Neural cell (in vitro differentiated cells): ENCODE measurements at regions not wholly inside any gene's neighbourhood (a gene's known extent, or its start where the extent isn't known, plus 50 kb on each side); places are given as distances from the start of the nearest gene placed in this dataset.

Experiments
- H2AFZ ChIP-seq: fragments of 200-600, 300-800 bp; sonication (generic), shearing (Covaris generic); 2 replicates; pipeline ENCODE4 v1.6.0; 2014; ENCODE audit warnings: low read depth, mild to moderate bottlenecking, antibody characterized with exemption, low read length, moderate library complexity
- H3F3A ChIP-seq: fragments of 200-600 bp; shearing (Covaris generic); 2 replicates; pipeline ENCODE4 v1.6.1; 2016; ENCODE audit warnings: mild to moderate bottlenecking, moderate library complexity, mixed read lengths, antibody characterized with exemption, low read length; ENCODE audit not compliant: insufficient read depth, poor library complexity, severe bottlenecking
- H3K27ac ChIP-seq: fragments of 200-600, 300-800 bp; sonication (generic), shearing (Covaris generic); 2 replicates; pipeline ENCODE4 v1.5.1; 2014; ENCODE audit warnings: mild to moderate bottlenecking, low read length, moderate library complexity
- H3K27me3 ChIP-seq: fragments of 300-800, 200-600 bp; sonication (generic), shearing (Covaris generic); 2 replicates; pipeline ENCODE4 v1.6.0; 2014; ENCODE audit warnings: mild to moderate bottlenecking, low read depth, low read length, moderate library complexity; ENCODE audit not compliant: insufficient read depth
- H3K36me3 ChIP-seq: fragments of 300-800, 200-600 bp; sonication (generic), shearing (Covaris generic); 2 replicates; pipeline ENCODE4 v1.5.1; 2014; ENCODE audit warnings: mild to moderate bottlenecking, antibody characterized with exemption, low read length, moderate library complexity; ENCODE audit not compliant: insufficient read depth
- H3K4me2 ChIP-seq: fragments of 300-800, 200-600 bp; sonication (generic), shearing (Covaris generic); 2 replicates; pipeline ENCODE4 v1.6.0; 2014; ENCODE audit warnings: mild to moderate bottlenecking, low read length
- H3K4me3 ChIP-seq: fragments of 300-800, 200-600 bp; sonication (generic), shearing (Covaris generic); 2 replicates; pipeline ENCODE4 v1.5.1; 2014; ENCODE audit warnings: mild to moderate bottlenecking, low read length, moderate library complexity
- H3K79me2 ChIP-seq: fragments of 200-600 bp; shearing (Covaris generic); replicated peaks from 2 replicates; pipeline ENCODE4 v1.6.0; 2014; ENCODE audit warnings: mild to moderate bottlenecking, low read length, moderate library complexity; ENCODE audit not compliant: insufficient read depth
- H3K9ac ChIP-seq: fragments of 300-800, 200-600 bp; sonication (generic), shearing (Covaris generic); 2 replicates; pipeline ENCODE4 v1.6.1; 2016; ENCODE audit warnings: mild to moderate bottlenecking, low read length, mixed read lengths
- H3K9me2 ChIP-seq: fragments of 200-600 bp; shearing (Covaris generic); 2 replicates; pipeline ENCODE4 v1.6.1; 2016; ENCODE audit warnings: mild to moderate bottlenecking, low read length, mixed read lengths; ENCODE audit not compliant: insufficient read depth
- H3K9me3 ChIP-seq: fragments of 200-600, 300-800 bp; sonication (generic), shearing (Covaris generic); 2 replicates; pipeline ENCODE4 v1.6.1; 2016; ENCODE audit warnings: mild to moderate bottlenecking, mixed run types, low read length, moderate library complexity, mixed read lengths
- H4K20me1 ChIP-seq: fragments of 200-600 bp; shearing (Covaris generic); 2 replicates; pipeline ENCODE4 v1.6.1; 2016; ENCODE audit warnings: mild to moderate bottlenecking, mixed run types; ENCODE audit not compliant: insufficient read depth
- CTCF ChIP-seq: fragments of 450-650 bp; IDR thresholded peaks from 2 replicates; pipeline ENCODE4 v1.5.1; 2014; ENCODE audit warnings: antibody characterized with exemption, mild to moderate bottlenecking, moderate library complexity; ENCODE audit not compliant: poor library complexity, severe bottlenecking
- EP300 ChIP-seq: fragments of 450-650 bp; conservative IDR thresholded peaks from 2 replicates; pipeline ENCODE4 v1.6.1; 2014; ENCODE audit warnings: antibody characterized with exemption, mild to moderate bottlenecking, moderate library complexity; ENCODE audit not compliant: poor library complexity, severe bottlenecking
- EZH2 ChIP-seq: fragments of 200-600, 300-800 bp; shearing (Covaris generic), sonication (generic); IDR thresholded peaks from 2 replicates; pipeline ENCODE4 v1.6.1; 2014; ENCODE audit warnings: antibody characterized with exemption, low read length, borderline replicate concordance, mild to moderate bottlenecking; ENCODE audit not compliant: insufficient read depth, poor library complexity, severe bottlenecking
- MXI1 ChIP-seq: fragments of 450-650 bp; conservative IDR thresholded peaks from 2 replicates; pipeline ENCODE4 v1.6.1; 2014; ENCODE audit warnings: antibody characterized with exemption, mild to moderate bottlenecking; ENCODE audit not compliant: poor library complexity, severe bottlenecking
- POLR2AphosphoS5 ChIP-seq: IDR thresholded peaks from 2 replicates; pipeline ENCODE4 v1.6.1; 2012
- RAD21 ChIP-seq: fragments of 450-650 bp; conservative IDR thresholded peaks from 2 replicates; pipeline ENCODE4 v1.6.1; 2014; ENCODE audit warnings: antibody characterized with exemption, mild to moderate bottlenecking, moderate library complexity
- REST ChIP-seq: IDR thresholded peaks from 2 replicates; pipeline ENCODE4 v1.6.1; 2012; ENCODE audit warnings: borderline replicate concordance
- SMC3 ChIP-seq: fragments of 450-650 bp; conservative IDR thresholded peaks from 2 replicates; pipeline ENCODE4 v1.6.1; 2014; ENCODE audit warnings: antibody characterized with exemption, mild to moderate bottlenecking, moderate library complexity; ENCODE audit not compliant: poor library complexity
- TAF1 ChIP-seq: IDR thresholded peaks from 2 replicates; pipeline ENCODE4 v1.6.1; 2012; ENCODE audit warnings: low read depth

GRCh38 chr5:42881416-42882117 lies 69.9 kb upstream of the SELENOP start:
- Histone ChIP-seq H3K36me3 (no peaks in the 10 kb centered on the region), H3K9me3 (no peaks in the 10 kb centered on the region), H3K27ac (no peak overlapping the region), H4K20me1 (no peaks in the 10 kb centered on the region), H3K4me2 (no peak overlapping the region), H3K9me2 (no peaks in the 10 kb centered on the region), H2AFZ (no peak overlapping the region), H3K4me3 (no peak overlapping the region), H3F3A (no peaks in the 10 kb centered on the region), H3K27me3 (no peaks in the 10 kb centered on the region), H3K9ac (no peak overlapping the region), H3K79me2 (no peaks in the 10 kb centered on the region)
- no peak for TF ChIP-seq MXI1
- TF ChIP-seq SMC3, result no peak
- TF ChIP-seq CTCF, result no peak
- TF ChIP-seq EZH2, result no peak
- TF ChIP-seq TAF1, result no peak
- TF ChIP-seq RAD21, result no peak
- TF ChIP-seq REST, result no peak
- no peak for TF ChIP-seq POLR2AphosphoS5
- no peak for TF ChIP-seq EP300

GRCh38 chr5:42880496-42881150 lies 68.9 kb upstream of the SELENOP start:
- Histone ChIP-seq H3K36me3 (no peaks in the 10 kb centered on the region), H3K4me3 (no peak overlapping the region), H3K9ac (no peak overlapping the region), H2AFZ (no peak overlapping the region), H3K79me2 (no peaks in the 10 kb centered on the region), H3K9me3 (no peaks in the 10 kb centered on the region), H3K27ac (no peak overlapping the region), H4K20me1 (no peaks in the 10 kb centered on the region), H3F3A (no peaks in the 10 kb centered on the region), H3K27me3 (no peaks in the 10 kb centered on the region), H3K4me2 (no peak overlapping the region), H3K9me2 (no peaks in the 10 kb centered on the region)
- TF ChIP-seq EZH2 (no peak), CTCF (no peak), SMC3 (no peak), MXI1 (no peak), EP300 (no peak), RAD21 (no peak)
